ENCODE measurements at regions not wholly inside any gene's neighbourhood (a gene's known extent, or its start where the extent isn't known, plus 50 kb on each side); places are given as distances from the start of the nearest gene placed in this dataset.

DNA sequence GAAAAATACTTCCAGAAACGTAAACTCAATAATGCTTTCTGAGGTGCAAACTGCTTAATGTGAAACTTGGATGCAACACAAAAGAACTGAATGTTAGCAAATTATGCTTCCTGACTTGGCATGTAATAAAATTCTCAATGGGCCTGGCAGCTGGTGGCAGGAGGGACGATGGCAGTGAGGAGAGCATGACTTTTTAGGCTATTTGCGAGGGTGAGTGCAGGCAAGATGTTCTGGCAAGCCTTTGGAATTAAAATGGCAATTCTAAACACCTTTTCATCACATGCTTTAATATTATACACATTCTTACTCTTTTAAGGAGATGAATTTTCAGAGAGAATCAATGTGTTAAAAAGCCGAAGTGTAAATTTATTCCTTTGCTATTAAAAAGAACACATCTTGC, 224.8 kb upstream of the CDH4 start:
- TF ChIP-seq ZFP30 (CRISPR knock-in tag; IDR thresholded peaks at IDR 0.05) (no peak), ZNF8 (CRISPR knock-in tag; IDR thresholded peaks at IDR 0.05) (no peak)
